GM21381 (cell line): ENCODE measurements at regions not wholly inside any gene's neighbourhood (a gene's known extent, or its start where the extent isn't known, plus 50 kb on each side); places are given as distances from the start of the nearest gene placed in this dataset.
A peak's percentile ranks its signal among the peaks of the same experiment; 100 is the strongest.
"Not testable (repeated sequence)": the region's sequence is repeated elsewhere in the genome, so short reads cannot be mapped to it uniquely, and the experiment has no call there.

Source experiments
- ATAC-seq: cut with Tn5 transposase; IDR thresholded peaks from one replicate; pipeline ENCODE4 v1.9.1; 2021; ENCODE audit warnings: mild to moderate bottlenecking, moderate library complexity; ENCODE audit not compliant: unreplicated experiment

- ATAC-seq, result peak; percentile 51
These were observed 110.7 kb upstream of the PHACTR1 start for GRCh38 chr6:12605888-12606345.

- ATAC-seq, result no peak
These were observed 110.0 kb upstream of the PHACTR1 start for GRCh38 chr6:12606616-12607015.

GRCh38 chr6:12608016-12608860 is 108.3 kb upstream of the PHACTR1 start:
- ATAC-seq, result peak; percentile 69

- ATAC-seq, result peak; percentile 23
These were observed 107.7 kb upstream of the PHACTR1 start for GRCh38 chr6:12608874-12609273.

- no peak for ATAC-seq
These were observed 106.8 kb upstream of the PHACTR1 start for GRCh38 chr6:12609751-12610150.

GRCh38 chr6:12610862-12611261 is 105.7 kb upstream of the PHACTR1 start:
- no peak for ATAC-seq

GRCh38 chr6:12613811-12614210 is 102.8 kb upstream of the PHACTR1 start:
- ATAC-seq, result no peak

GRCh38 chr6:12614456-12614855 is 102.1 kb upstream of the PHACTR1 start:
- ATAC-seq, result no peak

GRCh38 chr6:12618296-12618695 is 98.3 kb upstream of the PHACTR1 start:
- ATAC-seq, result no peak

GRCh38 chr6:12621754-12622153 is 94.8 kb upstream of the PHACTR1 start:
- no peak for ATAC-seq

GRCh38 chr6:12622566-12622965 is 94.0 kb upstream of the PHACTR1 start:
- no peak for ATAC-seq

GRCh38 chr6:12624142-12624837 is 92.3 kb upstream of the PHACTR1 start:
- no peak for ATAC-seq

- no peak for ATAC-seq
These were observed 89.5 kb upstream of the PHACTR1 start for GRCh38 chr6:12627053-12627452.

GRCh38 chr6:12628327-12628726 is 88.2 kb upstream of the PHACTR1 start:
- ATAC-seq, result no peak

- not testable (repeated sequence) for ATAC-seq
These were observed 82.8 kb upstream of the PHACTR1 start for GRCh38 chr6:12633746-12634145.

- no peak for ATAC-seq
These were observed 81.2 kb upstream of the PHACTR1 start for GRCh38 chr6:12635375-12635774.

- ATAC-seq, result no peak
These were observed 80.8 kb upstream of the PHACTR1 start for GRCh38 chr6:12635813-12636212.

- no peak for ATAC-seq
These were observed 80.2 kb upstream of the PHACTR1 start for GRCh38 chr6:12636336-12636735.

GRCh38 chr6:12637960-12638641 is 78.5 kb upstream of the PHACTR1 start:
- no peak for ATAC-seq

GRCh38 chr6:12640438-12640837 is 76.1 kb upstream of the PHACTR1 start:
- ATAC-seq, result no peak

GRCh38 chr6:12641785-12642184 is 74.8 kb upstream of the PHACTR1 start:
- ATAC-seq, result not testable (repeated sequence)

GRCh38 chr6:12645941-12646340 is 70.6 kb upstream of the PHACTR1 start:
- no peak for ATAC-seq
